GM12875 (cell line): ENCODE measurements at regions not wholly inside any gene's neighbourhood (a gene's known extent, or its start where the extent isn't known, plus 50 kb on each side); places are given as distances from the start of the nearest gene placed in this dataset.
A peak's percentile ranks its signal among the peaks of the same experiment; 100 is the strongest.

Source experiments
- H3K4me3 ChIP-seq: one replicate; pipeline ENCODE4 v1.5.1; 2011; ENCODE audit warnings: low read depth, low read length, control low read depth
- CTCF ChIP-seq: IDR thresholded peaks from 2 replicates; pipeline ENCODE4 v1.5.1; 2011; ENCODE audit warnings: low read depth, mild to moderate bottlenecking, control low read depth, inconsistent platforms, low read length, moderate library complexity, borderline replicate concordance; ENCODE audit not compliant: insufficient read depth

DNA sequence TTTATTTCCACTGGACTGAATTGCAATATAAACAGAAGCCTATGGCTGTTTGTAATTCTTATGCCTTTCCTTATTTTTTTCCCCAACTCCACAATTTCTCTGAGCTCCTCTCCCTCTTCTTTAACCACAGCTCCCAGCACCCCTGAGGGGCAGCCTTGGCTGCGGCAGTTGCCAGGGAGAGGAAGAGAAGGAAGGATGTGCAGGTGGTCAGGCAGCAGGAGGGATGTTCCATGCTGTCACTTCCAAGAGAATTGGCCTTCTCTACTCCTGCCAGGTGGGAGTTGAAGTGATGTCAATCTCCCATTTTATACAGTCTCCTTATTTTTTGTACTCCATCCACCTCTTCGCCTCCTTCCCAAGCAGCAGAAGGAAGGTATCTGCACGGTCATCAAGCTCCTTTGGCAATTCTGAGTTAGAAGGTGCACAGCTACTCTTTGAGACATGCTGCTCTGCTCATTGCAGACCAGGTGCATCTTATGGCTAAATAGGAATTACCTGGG, 343.3 kb upstream of the RPS6KA3 start:
- TF ChIP-seq CTCF: no peak

GRCh38 chrX:20606831-20607230, 340.1 kb upstream of the RPS6KA3 start:
- TF ChIP-seq CTCF: no peak
- H3K4me3 ChIP-seq: no peak overlapping the region

More for the DNA sequence above, 343.3 kb upstream of the RPS6KA3 start:
- H3K4me3 ChIP-seq: no peak overlapping the region

GRCh38 chrX:20596856-20597255, 330.1 kb upstream of the RPS6KA3 start:
- no peak overlapping the region for H3K4me3 ChIP-seq
- TF ChIP-seq CTCF: no peak

GRCh38 chrX:20595928-20596575, 329.3 kb upstream of the RPS6KA3 start:
- H3K4me3 ChIP-seq: no peak overlapping the region
- TF ChIP-seq CTCF: no peak

DNA sequence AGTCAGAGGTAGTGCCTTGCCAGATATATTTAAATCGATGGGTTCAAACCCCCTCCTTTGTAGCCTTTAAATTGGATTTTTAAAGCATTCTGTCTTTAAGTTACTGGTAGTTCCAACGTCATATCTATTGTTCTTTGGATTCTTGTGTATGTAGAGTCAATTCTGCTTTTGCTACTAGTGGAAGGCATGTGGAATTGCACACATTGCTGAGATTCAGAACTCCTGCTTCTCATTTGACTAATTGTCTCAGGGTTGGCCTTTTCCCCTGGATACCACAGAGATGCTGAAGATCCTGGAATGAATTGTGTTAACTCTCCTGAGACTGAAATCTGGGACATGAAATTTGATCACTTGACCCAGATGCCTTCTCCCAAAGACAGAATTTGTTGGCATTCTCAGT, 328.3 kb upstream of the RPS6KA3 start:
- TF ChIP-seq CTCF: peak; percentile 23; the same call in 1 of the 2 replicates
- H3K4me3 ChIP-seq: no peak overlapping the region

DNA sequence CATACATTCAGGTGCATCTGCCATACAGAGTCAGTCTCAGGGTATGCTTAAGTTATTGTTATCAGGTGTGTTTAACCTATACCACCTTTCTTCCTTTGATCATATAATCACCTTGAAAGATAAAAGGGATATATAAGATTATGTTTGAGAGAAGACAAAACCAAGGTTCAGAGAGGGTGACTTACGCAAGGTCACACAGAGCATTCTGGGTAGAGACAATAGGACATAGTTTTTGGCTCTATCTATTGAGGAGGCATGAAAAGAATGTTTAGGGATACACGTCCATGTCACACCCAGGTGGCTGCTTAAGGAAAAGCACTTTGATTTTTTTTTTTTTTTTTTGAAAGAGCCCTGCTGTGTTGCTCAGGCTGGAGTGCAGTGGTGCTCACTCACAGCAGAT, 327.1 kb upstream of the RPS6KA3 start:
- no peak for TF ChIP-seq CTCF
- no peak overlapping the region for H3K4me3 ChIP-seq

DNA sequence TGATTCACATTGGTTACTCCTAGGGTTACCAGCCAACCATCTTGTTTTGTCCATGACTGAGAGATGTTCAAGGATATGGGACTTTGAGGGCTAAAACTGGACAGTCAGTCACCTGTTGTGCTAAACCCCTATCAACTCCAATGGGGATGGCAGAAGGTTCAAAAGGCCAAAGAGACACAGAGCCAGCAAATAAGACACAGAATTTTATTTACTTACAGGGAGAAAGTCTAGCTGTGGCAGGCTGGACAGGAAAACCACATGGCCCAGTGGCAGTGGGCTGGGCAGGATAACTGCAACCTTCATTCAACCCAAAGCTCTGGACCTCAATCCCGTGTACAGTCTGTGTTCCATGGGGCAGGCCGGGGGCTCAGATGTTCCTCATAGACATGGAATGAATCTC, 326.7 kb upstream of the RPS6KA3 start:
- no peak overlapping the region for H3K4me3 ChIP-seq
- TF ChIP-seq CTCF: no peak
